PC-9 (cell line): ENCODE measurements at regions not wholly inside any gene's neighbourhood (a gene's known extent, or its start where the extent isn't known, plus 50 kb on each side); places are given as distances from the start of the nearest gene placed in this dataset.

Source experiments
- BruUV-seq: library from RNA; stranded (reverse); fragments of 400-500 nt; replicated peaks from 2 replicates; lab custom pipeline; 2021; lab: Mats Ljungman, UMichigan
- CTCF ChIA-PET: fragments of 300-600 bp; sonication (Branson Sonifier 250); formaldehyde crosslinking; loops from one replicate; lab custom pipeline; 2022; ENCODE audit warnings: antibody characterized with exemption; lab: Charles Lee
- POLR2A ChIA-PET: fragments of 300-600 bp; sonication (Branson Sonifier 250); formaldehyde crosslinking; loops from one replicate; lab custom pipeline; 2022; ENCODE audit warnings: antibody characterized with exemption; ENCODE audit not compliant: unreplicated experiment; lab: Charles Lee
- DNase-seq, 2 experiments: peaks; one replicate each; pipeline versions ENCODE4 v3.0.0 to v3.0.0-alpha.2; 2015 to 2022; ENCODE audit warnings: mixed read lengths in 1 of 2
- H2AFZ ChIP-seq: fragments of 200-600 bp; sonication (generic); 2 replicates; pipeline ENCODE4 v1.8.1; 2017; ENCODE audit warnings: antibody characterized with exemption
- H3F3A ChIP-seq: fragments of 200-600 bp; sonication (generic); 2 replicates; pipeline ENCODE4 v1.8.1; 2017; ENCODE audit warnings: antibody characterized with exemption, mild to moderate bottlenecking, low read depth; ENCODE audit not compliant: insufficient read depth
- H3K27ac ChIP-seq: fragments of 200-600 bp; sonication (generic); 2 replicates; pipeline ENCODE4 v1.6.1; 2016; ENCODE audit warnings: mixed run types
- H3K27me3 ChIP-seq: fragments of 200-600 bp; sonication (generic); 2 replicates; pipeline ENCODE4 v1.6.1; 2016; ENCODE audit warnings: low read depth, mixed run types; ENCODE audit not compliant: insufficient read depth
- H3K36me3 ChIP-seq: fragments of 200-600 bp; sonication (generic); 2 replicates; pipeline ENCODE4 v1.6.1; 2016; ENCODE audit warnings: low read depth, mixed run types
- H3K4me1 ChIP-seq: fragments of 200-600 bp; sonication (generic); replicated peaks from 2 replicates; pipeline ENCODE4 v1.6.1; 2016; ENCODE audit warnings: mixed run types; ENCODE audit not compliant: insufficient read depth
- H3K4me2 ChIP-seq: fragments of 200-600 bp; sonication (generic); 2 replicates; pipeline ENCODE4 v1.6.1; 2017; ENCODE audit warnings: mixed run types
- H3K4me3 ChIP-seq: fragments of 200-600 bp; sonication (generic); 2 replicates; pipeline ENCODE4 v1.6.1; 2016; ENCODE audit warnings: mixed run types
- H3K79me2 ChIP-seq: fragments of 200-600 bp; sonication (generic); 2 replicates; pipeline ENCODE4 v1.6.1; 2017; ENCODE audit warnings: low read depth, mixed run types
- H3K9me2 ChIP-seq: fragments of 200-600 bp; sonication (generic); 2 replicates; pipeline ENCODE4 v1.8.1; 2017; ENCODE audit warnings: mild to moderate bottlenecking; ENCODE audit not compliant: insufficient read depth
- H3K9me3 ChIP-seq: fragments of 200-600 bp; sonication (generic); 2 replicates; pipeline ENCODE4 v1.8.1; 2016; ENCODE audit warnings: low read depth; ENCODE audit not compliant: insufficient read depth
- H4K20me1 ChIP-seq: fragments of 200-600 bp; sonication (generic); 2 replicates; pipeline ENCODE4 v1.8.1; 2017; ENCODE audit not compliant: insufficient read depth
- EZH2 ChIP-seq: fragments of 200-600 bp; sonication (generic); IDR thresholded peaks from 2 replicates; pipeline ENCODE4 v1.8.0; 2017; ENCODE audit warnings: antibody characterized with exemption, low read depth
- intact Hi-C: fragments of 100-400 bp; cut with micrococcal nuclease; formaldehyde crosslinking; loops from one replicate; pipeline ENCODE4 v1.10.0; 2022; ENCODE audit not compliant: unreplicated experiment
- TF ChIP-seq, protein P1 (sequence below): fragments of 200-600 bp; sonication (generic); conservative IDR thresholded peaks from 2 replicates; pipeline ENCODE4 v1.6.1; 2017; ENCODE audit warnings: mixed run types, antibody characterized with exemption, mild to moderate bottlenecking, moderate library complexity

DNA sequence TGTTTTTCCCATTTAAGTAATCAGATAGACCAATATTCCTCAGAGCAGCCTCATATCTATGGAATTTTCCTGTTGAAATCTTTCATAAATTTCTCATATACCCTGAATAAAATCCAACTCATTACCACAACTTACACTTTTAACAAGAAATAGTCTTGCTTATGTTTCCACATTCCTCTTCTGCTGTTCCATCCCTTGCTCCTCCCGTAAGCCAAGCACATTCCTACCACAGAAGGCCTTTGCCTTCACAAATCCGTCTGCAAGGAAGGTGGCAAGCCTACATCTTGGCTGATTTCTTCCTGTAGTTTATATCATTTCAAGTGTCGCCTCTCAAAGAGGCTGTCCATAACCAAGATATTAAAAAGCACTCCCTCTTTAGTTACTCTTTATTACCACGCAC lies 127.7 kb downstream of the C12orf50 start:
- Histone ChIP-seq H3K36me3 (no peaks in the 10 kb centered on the region), H3K27me3 (no peaks in the 10 kb centered on the region), H3F3A (no peaks in the 10 kb centered on the region), H3K9me3 (no peaks in the 10 kb centered on the region), H3K4me3 (no peak overlapping the region), H3K79me2 (no peaks in the 10 kb centered on the region), H2AFZ (no peak overlapping the region), H3K9me2 (no peaks in the 10 kb centered on the region), H3K27ac (no peak overlapping the region), H3K4me1 (no peaks in the 10 kb centered on the region), H3K4me2 (no peak overlapping the region), H4K20me1 (no peaks in the 10 kb centered on the region)
- no peak for DNase-seq
- TF ChIP-seq, protein P1, sequence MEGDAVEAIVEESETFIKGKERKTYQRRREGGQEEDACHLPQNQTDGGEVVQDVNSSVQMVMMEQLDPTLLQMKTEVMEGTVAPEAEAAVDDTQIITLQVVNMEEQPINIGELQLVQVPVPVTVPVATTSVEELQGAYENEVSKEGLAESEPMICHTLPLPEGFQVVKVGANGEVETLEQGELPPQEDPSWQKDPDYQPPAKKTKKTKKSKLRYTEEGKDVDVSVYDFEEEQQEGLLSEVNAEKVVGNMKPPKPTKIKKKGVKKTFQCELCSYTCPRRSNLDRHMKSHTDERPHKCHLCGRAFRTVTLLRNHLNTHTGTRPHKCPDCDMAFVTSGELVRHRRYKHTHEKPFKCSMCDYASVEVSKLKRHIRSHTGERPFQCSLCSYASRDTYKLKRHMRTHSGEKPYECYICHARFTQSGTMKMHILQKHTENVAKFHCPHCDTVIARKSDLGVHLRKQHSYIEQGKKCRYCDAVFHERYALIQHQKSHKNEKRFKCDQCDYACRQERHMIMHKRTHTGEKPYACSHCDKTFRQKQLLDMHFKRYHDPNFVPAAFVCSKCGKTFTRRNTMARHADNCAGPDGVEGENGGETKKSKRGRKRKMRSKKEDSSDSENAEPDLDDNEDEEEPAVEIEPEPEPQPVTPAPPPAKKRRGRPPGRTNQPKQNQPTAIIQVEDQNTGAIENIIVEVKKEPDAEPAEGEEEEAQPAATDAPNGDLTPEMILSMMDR: no peak
- no peak for TF ChIP-seq EZH2
- ChIA-PET POLR2A (no interaction called here), CTCF (no interaction called here)
- BruUV-seq: no TSS peak
- intact Hi-C loops: no loop called here

DNA sequence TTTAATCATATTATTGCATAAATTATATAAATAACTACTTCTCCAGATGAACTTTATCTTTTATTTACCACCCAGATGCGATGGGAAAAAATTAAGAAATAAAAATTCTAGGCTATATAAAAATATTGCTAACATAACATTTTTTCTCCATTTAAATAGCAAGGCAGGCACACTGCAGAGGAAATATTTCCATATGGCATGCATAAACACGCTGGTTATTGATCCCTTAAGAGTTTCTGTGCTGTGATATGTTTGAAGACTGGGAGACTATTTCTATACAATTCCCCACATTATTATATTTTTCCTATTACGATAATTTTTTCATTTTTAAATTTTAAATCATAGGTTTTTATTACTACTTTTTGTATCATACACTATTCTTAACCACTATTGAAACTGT lies 131.5 kb downstream of the C12orf50 start:
- Histone ChIP-seq H3K27me3 (no peaks in the 10 kb centered on the region), H3K4me2 (no peak overlapping the region), H3K4me3 (no peak overlapping the region), H3K4me1 (no peaks in the 10 kb centered on the region), H3K36me3 (no peaks in the 10 kb centered on the region), H3K79me2 (no peaks in the 10 kb centered on the region), H3K27ac (no peak overlapping the region), H4K20me1 (no peaks in the 10 kb centered on the region), H2AFZ (no peak overlapping the region), H3K9me3 (no peaks in the 10 kb centered on the region), H3K9me2 (peaks cover 4% of the 10 kb centered on the region; the same call in 1 of the 2 replicates), H3F3A (no peaks in the 10 kb centered on the region)
- no peak for TF ChIP-seq EZH2
- TF ChIP-seq, protein P1: no peak
- POLR2A ChIA-PET: no interaction called here
- no peak for DNase-seq
- CTCF ChIA-PET: no interaction called here
- intact Hi-C loops: no loop called here
- no TSS peak for BruUV-seq

DNA sequence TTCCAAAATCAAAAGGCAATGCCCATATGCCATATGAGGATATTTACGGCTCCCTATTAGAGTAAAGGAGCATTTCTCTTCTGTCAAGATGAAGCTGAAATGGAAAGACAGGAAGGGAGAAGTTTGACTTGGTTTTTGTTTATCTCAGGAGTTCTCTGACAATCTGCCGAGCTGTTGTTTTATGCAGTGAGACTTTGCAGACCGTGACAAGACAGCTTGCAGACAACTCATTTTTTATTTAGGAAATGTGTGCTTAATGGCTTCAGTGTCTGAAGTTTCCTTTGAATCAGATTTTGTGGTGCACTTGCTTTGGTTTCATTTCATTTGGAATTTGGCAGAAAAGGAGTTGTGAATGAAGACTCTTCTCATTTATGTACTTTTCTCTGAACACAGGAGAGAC lies 145.4 kb downstream of the C12orf50 start:
- TF ChIP-seq, protein P1: no peak
- Histone ChIP-seq H3F3A (no peaks in the 10 kb centered on the region), H3K27me3 (no peaks in the 10 kb centered on the region), H3K4me2 (no peak overlapping the region), H3K4me1 (no peaks in the 10 kb centered on the region), H3K9me3 (no peaks in the 10 kb centered on the region), H3K9me2 (no peaks in the 10 kb centered on the region), H4K20me1 (no peaks in the 10 kb centered on the region), H3K36me3 (no peaks in the 10 kb centered on the region), H3K4me3 (no peak overlapping the region), H3K27ac (no peak overlapping the region), H3K79me2 (no peaks in the 10 kb centered on the region), H2AFZ (peak overlapping the region; percentile 62; the same call in 1 of the 2 replicates)
- no peak for DNase-seq
- POLR2A ChIA-PET: no interaction called here
- intact Hi-C loops: no loop called here
- no TSS peak for BruUV-seq
- CTCF ChIA-PET: no interaction called here
